Effector memory CD8-positive, alpha-beta T cell (primary cell): ENCODE measurements at regions not wholly inside any gene's neighbourhood (a gene's known extent, or its start where the extent isn't known, plus 50 kb on each side); places are given as distances from the start of the nearest gene placed in this dataset.

Experiments used
- ATAC-seq: fragments of 150-1000 bp; cut with Tn5 transposase; replicated peaks from 2 replicates; pipeline ENCODE4 v1.10.0; 2021; ENCODE audit warnings: mild to moderate bottlenecking, moderate library complexity
- DNase-seq, 3 experiments: peaks; one replicate each; pipeline ENCODE4 v3.0.0; 2021
- H3K27ac Mint-ChIP-seq, 2 donors: one replicate each; pipeline ENCODE4 v1.8.0; 2022; ENCODE audit warnings: mild to moderate bottlenecking in 2 of 2, mixed read lengths in 2 of 2, moderate library complexity in 2 of 2
- H3K27me3 Mint-ChIP-seq, 2 donors: one replicate each; pipeline ENCODE4 v1.8.0; 2022; ENCODE audit warnings: mixed read lengths in 2 of 2
- H3K36me3 Mint-ChIP-seq: one replicate; pipeline ENCODE4 v1.8.0; 2022; ENCODE audit warnings: mild to moderate bottlenecking, moderate library complexity, mixed read lengths; ENCODE audit not compliant: insufficient read depth
- H3K4me1 Mint-ChIP-seq, 2 donors: one replicate each; pipeline ENCODE4 v1.8.0; 2022; ENCODE audit warnings: low read depth in 2 of 2, mixed read lengths in 2 of 2
- H3K4me3 Mint-ChIP-seq, 2 donors: one replicate each; pipeline ENCODE4 v1.8.0; 2022; ENCODE audit warnings: mild to moderate bottlenecking in 2 of 2, mixed read lengths in 2 of 2, moderate library complexity in 2 of 2
- H3K9me3 Mint-ChIP-seq, 2 donors: one replicate each; pipeline ENCODE4 v1.8.0; 2022; ENCODE audit warnings: mixed read lengths in 2 of 2

DNA sequence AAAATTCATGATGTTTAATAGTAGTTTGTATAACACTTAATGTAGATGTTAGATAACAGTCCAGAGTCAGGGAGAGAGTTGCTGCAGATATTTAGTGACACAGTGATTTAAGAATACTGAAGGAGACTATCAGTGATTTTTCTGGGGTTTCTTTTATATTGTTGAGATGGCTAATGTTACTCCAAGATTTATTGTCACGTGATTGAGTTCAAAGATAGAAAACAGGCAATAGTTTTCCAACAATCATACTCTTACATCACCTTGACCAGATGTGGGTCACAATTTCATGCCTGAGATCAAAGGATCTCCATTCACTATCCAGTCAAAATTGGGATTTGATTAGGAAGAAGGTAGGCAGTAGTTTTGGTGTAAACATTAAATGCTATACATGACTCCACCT, 580.0 kb upstream of the ARRDC3 start:
- H3K4me3 Mint-ChIP-seq = no peak overlapping the region
- H3K9me3 Mint-ChIP-seq = no peaks in the 10 kb centered on the region
- H3K4me1 Mint-ChIP-seq = no peaks in the 10 kb centered on the region
- no peak for ATAC-seq
- H3K27me3 Mint-ChIP-seq = no peaks in the 10 kb centered on the region
- no peak for DNase-seq
- H3K36me3 Mint-ChIP-seq = no peaks in the 10 kb centered on the region
- H3K27ac Mint-ChIP-seq = no peak overlapping the region

DNA sequence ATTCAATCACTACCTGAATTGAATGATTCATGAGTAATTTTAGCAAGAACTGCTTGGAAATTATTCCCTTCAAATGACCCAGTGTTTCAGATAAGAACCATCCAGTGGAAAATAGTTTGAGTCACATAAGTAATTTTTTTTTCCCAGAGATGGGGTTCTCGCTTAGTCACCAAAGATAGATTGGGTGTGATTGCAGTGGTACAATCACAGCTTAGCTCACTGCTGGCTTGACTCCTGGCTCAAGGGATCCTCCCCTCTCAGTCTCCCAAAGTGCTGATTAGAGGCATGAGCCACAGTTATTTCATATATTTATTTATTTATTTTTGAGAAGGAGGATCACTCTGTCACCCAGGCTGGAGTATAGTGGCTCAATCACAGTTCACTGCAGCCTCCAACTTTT, 574.5 kb upstream of the ARRDC3 start:
- Mint-ChIP-seq H3K9me3 (peaks cover 0 to 2% of the 10 kb centered on the region in 2 donors), H3K4me3 (no peak overlapping the region), H3K4me1 (no peaks in the 10 kb centered on the region), H3K27ac (no peak overlapping the region), H3K27me3 (no peaks in the 10 kb centered on the region), H3K36me3 (no peaks in the 10 kb centered on the region)
- no peak for DNase-seq
- ATAC-seq = no peak

DNA sequence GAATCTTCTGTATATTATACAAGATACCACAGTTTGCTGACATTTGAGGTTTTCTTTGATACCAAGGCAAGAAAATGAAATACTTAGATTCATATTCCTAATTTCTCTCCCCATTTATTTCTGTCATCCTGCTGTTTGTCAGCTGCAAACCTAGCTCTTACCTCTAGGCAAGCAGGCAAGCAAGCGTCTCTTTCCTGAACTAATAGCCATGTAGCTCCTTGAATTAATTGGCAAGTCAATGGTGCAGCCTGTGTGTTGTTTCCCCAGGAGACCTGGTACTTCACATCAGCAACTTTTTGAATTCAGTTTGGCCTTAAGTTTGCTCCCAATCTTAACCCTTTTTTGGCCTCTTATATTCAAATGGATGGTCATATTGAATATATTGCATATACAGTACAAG, 573.6 kb upstream of the ARRDC3 start:
- Mint-ChIP-seq H3K27me3 (no peaks in the 10 kb centered on the region), H3K4me3 (no peak overlapping the region), H3K27ac (no peak overlapping the region), H3K4me1 (no peaks in the 10 kb centered on the region), H3K9me3 (peaks cover 0 to 2% of the 10 kb centered on the region in 2 donors), H3K36me3 (no peaks in the 10 kb centered on the region)
- ATAC-seq (no peak), DNase-seq (no peak)

DNA sequence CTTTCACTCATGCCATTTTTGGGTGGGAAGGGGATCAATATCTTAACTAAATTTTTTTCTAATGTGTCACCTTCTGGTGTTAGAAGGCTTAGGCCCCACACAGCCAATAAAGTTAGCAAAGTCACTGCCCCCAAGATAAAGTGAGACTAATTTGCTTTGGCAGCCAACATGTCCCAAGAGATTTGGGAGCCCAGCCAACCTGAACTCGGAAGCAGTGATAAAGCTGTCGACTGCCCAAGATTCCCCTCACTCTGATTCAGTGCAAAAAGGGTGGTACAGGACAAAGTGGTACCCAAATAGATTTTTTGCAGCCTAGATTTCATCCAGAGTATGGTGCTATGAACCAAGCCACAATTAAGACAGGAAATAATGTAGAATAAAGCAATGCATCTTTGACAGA, 572.5 kb upstream of the ARRDC3 start:
- no peaks in the 10 kb centered on the region for H3K4me1 Mint-ChIP-seq
- DNase-seq (no peak), ATAC-seq (no peak)
- no peak overlapping the region for H3K27ac Mint-ChIP-seq
- H3K4me3 Mint-ChIP-seq = no peak overlapping the region
- H3K9me3 Mint-ChIP-seq = peaks cover 2 to 9% of the 10 kb centered on the region in 2 donors
- no peaks in the 10 kb centered on the region for H3K36me3 Mint-ChIP-seq
- H3K27me3 Mint-ChIP-seq = no peaks in the 10 kb centered on the region

DNA sequence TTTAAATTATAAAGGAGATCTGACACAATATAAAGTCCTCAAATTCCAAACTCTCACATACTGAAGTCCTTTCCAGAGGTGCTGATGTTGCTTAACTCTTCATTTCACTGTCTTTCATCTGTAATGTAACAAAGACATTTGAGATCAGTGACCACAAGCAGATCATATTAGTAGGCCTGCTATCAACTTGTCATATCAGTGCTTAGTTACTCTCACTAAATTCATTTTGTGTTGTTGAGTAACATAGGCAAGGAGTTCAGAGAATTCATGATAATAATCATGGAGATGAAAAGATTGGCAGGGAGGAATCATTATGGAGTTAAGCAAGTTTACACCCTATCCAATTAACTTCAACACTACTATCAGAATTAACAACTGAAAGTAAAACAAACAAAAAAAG, 571.0 kb upstream of the ARRDC3 start:
- H3K27ac Mint-ChIP-seq = no peak overlapping the region
- H3K36me3 Mint-ChIP-seq = no peaks in the 10 kb centered on the region
- no peaks in the 10 kb centered on the region for H3K4me1 Mint-ChIP-seq
- H3K9me3 Mint-ChIP-seq = peaks cover 3 to 15% of the 10 kb centered on the region in 2 donors
- H3K27me3 Mint-ChIP-seq = no peaks in the 10 kb centered on the region
- ATAC-seq = no peak
- no peak overlapping the region for H3K4me3 Mint-ChIP-seq
- DNase-seq = no peak

DNA sequence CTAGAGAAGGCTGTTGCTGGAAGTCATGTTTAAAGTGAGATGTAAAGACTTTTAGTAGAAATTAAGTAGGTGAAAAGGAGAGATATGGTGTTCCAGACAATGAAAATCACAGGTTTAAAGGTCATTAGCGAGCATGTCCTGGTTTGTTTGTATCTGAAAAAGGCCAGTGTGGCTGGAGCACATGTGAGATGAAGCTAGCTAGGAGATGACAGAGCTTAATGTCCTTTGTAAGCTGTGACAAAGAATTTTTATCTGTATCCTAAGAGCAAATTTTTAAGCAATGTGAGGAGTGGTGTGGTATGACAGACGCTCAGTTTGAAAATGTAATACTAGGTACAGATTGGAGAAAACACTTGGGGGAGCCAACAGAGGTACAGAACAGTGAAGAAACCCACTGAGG, 567.2 kb upstream of the ARRDC3 start:
- Mint-ChIP-seq H3K9me3 (peaks cover 3 to 15% of the 10 kb centered on the region in 2 donors), H3K36me3 (no peaks in the 10 kb centered on the region), H3K4me3 (no peak overlapping the region), H3K27me3 (no peaks in the 10 kb centered on the region), H3K4me1 (no peaks in the 10 kb centered on the region), H3K27ac (no peak overlapping the region)
- ATAC-seq = no peak
- no peak for DNase-seq

DNA sequence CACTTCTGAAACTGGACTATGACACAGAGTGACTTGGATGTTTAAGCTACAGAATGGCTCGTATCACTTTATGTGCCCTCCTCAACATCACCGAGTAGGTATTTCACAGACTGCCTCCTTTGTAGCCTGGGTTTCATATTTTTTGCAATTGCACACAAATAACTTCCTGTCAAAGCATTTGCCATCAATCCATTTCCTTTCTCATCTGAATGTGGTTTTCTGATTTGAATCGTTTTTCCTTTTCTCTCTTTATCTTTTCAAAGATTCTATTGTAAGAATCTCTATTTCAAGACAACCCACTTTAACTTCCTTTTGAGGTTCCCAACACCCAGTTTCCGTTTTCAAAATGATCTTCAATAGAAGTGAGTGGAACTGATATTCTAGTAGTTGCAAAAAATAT, 563.8 kb upstream of the ARRDC3 start:
- ATAC-seq (no peak), DNase-seq (no peak)
- Mint-ChIP-seq H3K9me3 (peaks cover 5 to 15% of the 10 kb centered on the region in 2 donors), H3K27ac (no peak overlapping the region), H3K36me3 (no peaks in the 10 kb centered on the region), H3K4me3 (no peak overlapping the region), H3K27me3 (no peaks in the 10 kb centered on the region), H3K4me1 (no peaks in the 10 kb centered on the region)

DNA sequence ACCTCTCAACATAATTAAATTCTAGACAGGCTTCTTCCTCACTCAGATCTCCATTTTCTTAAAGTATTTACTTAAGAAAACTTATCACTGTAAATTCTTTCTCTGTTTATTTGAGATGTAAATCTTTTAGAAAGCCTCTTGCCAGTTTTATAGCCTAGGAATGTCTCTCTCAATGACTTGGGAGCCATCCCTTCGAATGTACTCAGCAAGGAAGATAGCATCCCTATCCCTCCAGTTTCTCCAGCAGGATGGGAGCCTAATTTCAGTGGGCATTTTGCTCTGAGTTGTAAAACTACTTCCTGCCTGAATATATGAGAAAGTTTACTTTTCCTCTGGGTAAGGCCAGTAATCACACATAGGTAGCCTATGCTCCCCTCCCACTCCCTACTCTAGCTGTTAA, 558.5 kb upstream of the ARRDC3 start:
- DNase-seq (no peak), ATAC-seq (no peak)
- H3K36me3 Mint-ChIP-seq = no peaks in the 10 kb centered on the region
- H3K27ac Mint-ChIP-seq = no peak overlapping the region
- H3K27me3 Mint-ChIP-seq = no peaks in the 10 kb centered on the region
- H3K4me1 Mint-ChIP-seq = no peaks in the 10 kb centered on the region
- no peak overlapping the region for H3K4me3 Mint-ChIP-seq
- peaks cover 8 to 9% of the 10 kb centered on the region in 2 donors for H3K9me3 Mint-ChIP-seq

DNA sequence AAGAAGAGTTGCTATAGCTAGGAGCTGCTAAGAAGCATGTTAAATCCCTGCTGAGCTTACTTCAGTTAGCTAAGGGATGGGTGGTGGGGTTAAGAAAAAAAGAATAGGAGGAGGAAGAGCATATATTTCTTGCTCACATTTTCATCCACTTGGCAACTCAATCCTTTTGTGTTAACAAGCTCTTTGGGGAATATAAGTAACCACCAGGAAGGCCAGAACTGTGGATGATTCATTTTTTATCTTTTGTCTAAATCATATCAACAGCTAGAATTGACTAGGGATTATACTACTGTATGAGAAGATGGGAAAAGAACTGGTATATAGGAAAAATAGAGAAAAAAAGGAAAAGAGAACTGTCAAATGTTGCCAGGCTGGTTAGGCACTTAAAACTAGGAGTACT, 555.3 kb upstream of the ARRDC3 start:
- ATAC-seq (no peak), DNase-seq (no peak)
- no peaks in the 10 kb centered on the region for H3K36me3 Mint-ChIP-seq
- no peaks in the 10 kb centered on the region for H3K4me1 Mint-ChIP-seq
- H3K27ac Mint-ChIP-seq = no peak overlapping the region
- H3K27me3 Mint-ChIP-seq = no peaks in the 10 kb centered on the region
- no peak overlapping the region for H3K4me3 Mint-ChIP-seq
- H3K9me3 Mint-ChIP-seq = peaks cover 8 to 9% of the 10 kb centered on the region in 2 donors

DNA sequence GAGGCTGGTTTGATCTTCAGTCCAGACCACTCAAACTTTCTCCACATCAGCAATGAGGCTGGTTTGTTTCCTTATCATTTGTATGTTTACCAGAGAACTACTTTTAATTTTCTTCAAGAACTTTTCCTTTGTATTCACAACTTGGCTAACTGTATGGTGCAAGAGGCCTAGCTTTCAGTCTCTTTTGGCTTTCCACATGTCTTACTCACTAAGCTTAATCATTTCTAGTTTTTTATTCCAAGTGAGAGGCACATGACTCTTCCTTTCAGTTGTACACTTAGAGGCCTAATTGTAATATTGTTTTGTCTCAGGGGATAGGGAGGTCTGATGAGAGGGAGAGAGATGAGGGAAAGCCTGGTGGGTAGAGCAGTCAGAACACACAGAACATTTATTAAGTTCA, 554.0 kb upstream of the ARRDC3 start:
- Mint-ChIP-seq H3K9me3 (peaks cover 8% of the 10 kb centered on the region in 2 donors), H3K4me3 (no peak overlapping the region), H3K36me3 (no peaks in the 10 kb centered on the region)

DNA sequence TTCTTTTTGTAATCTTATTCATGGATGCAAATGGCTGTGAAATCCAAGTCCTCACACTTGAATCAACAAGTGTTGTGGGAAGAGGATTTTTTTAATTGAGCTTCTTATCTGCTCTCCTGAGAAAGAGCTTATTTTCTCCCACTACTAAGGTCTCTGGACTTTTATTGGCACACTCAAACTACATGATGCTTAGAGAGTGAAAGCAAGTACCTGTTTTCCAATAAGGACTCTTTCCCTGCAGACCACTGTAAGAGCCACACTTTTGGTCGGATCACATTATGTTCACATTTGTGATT, 546.4 kb upstream of the ARRDC3 start:
- ATAC-seq (no peak), DNase-seq (no peak)
- Mint-ChIP-seq H3K27ac (no peak overlapping the region), H3K4me3 (no peak overlapping the region), H3K36me3 (no peaks in the 10 kb centered on the region), H3K9me3 (peaks cover 0 to 13% of the 10 kb centered on the region in 2 donors), H3K4me1 (no peaks in the 10 kb centered on the region), H3K27me3 (no peaks in the 10 kb centered on the region)

More for the DNA sequence above, 554.0 kb upstream of the ARRDC3 start:
- DNase-seq = no peak
- Mint-ChIP-seq H3K27ac (no peak overlapping the region), H3K27me3 (no peaks in the 10 kb centered on the region), H3K4me1 (no peaks in the 10 kb centered on the region)
- ATAC-seq = no peak

DNA sequence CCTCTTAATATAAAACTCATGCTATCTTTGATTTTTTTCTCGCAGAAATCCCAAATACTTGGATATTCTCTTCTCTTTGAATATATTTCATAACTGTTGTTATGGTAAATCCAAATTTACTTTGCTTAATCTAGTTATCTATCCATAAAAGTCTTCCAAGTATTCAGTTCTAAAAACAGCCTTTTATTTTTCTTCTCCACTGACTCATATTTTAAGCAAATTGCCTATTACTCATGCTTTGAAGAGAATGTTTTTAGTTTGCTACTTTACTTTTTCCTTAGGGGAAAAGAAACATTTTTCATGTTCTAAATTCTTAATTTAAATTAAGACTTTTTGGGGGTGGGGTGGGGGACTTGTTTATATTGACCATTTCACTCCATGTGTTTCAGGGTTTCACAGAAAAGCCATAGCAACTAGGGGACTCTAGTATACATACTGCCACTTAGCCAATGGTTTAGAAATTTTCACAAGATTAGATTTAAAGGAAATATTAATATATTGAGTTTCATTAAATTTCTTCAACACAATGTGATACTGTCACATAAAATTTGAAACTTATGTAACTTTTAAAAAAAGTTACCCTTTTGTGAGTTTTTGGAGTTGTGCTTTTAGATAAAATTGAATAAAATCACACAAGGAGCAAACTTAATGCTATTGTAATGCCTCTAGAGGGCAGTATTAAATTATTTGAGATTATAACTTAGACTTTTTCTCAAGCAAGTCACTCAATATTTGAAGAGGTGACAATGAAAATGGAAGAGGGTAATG, 545.8 kb upstream of the ARRDC3 start:
- ATAC-seq (no peak), DNase-seq (no peak)
- Mint-ChIP-seq H3K4me1 (no peaks in the 10 kb centered on the region), H3K27me3 (no peaks in the 10 kb centered on the region), H3K27ac (no peak overlapping the region), H3K4me3 (no peak overlapping the region), H3K9me3 (peaks cover 0 to 13% of the 10 kb centered on the region in 2 donors), H3K36me3 (no peaks in the 10 kb centered on the region)

DNA sequence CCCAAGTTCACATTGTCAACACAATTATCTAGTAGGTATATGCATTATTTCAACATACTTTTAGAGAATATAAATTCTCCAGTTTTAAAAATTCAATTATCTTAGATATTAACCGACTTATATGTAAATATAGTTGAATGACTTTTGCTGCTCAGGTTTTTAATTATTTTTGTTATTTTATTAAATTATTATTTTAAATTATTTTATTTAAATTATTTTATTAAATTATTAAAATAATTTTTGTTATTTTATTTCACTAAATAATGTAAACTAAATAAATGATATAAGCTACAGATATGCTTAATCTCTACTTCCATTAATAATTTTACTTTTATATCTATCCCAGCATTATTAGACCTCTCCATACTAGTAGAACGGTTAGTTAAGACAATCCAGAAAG, 544.3 kb upstream of the ARRDC3 start:
- H3K27ac Mint-ChIP-seq = no peak overlapping the region
- no peaks in the 10 kb centered on the region for H3K27me3 Mint-ChIP-seq
- no peak for ATAC-seq
- H3K4me1 Mint-ChIP-seq = no peaks in the 10 kb centered on the region
- no peaks in the 10 kb centered on the region for H3K36me3 Mint-ChIP-seq
- H3K4me3 Mint-ChIP-seq = no peak overlapping the region
- H3K9me3 Mint-ChIP-seq = peaks cover 0 to 11% of the 10 kb centered on the region in 2 donors
- no peak for DNase-seq

DNA sequence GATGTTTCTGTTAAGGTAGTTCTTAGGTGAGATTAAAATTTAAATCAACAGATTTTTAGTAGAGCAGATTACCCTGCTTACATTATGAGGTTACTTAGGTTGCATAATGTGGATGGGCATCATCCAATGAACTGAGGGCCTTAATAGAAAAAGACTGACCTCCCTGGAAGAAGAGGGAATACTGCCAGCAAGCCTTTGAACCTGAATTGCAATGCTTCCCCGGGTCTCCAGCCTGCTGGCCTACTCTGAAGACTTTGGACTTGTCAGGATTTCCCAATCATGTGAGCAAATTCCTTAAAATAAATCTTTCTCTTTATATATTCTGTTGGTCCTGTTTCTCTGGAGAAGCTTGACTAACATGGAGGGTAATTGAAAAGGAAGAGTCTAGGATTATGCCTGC, 542.1 kb upstream of the ARRDC3 start:
- peaks cover 0 to 5% of the 10 kb centered on the region in 2 donors for H3K9me3 Mint-ChIP-seq
- no peaks in the 10 kb centered on the region for H3K36me3 Mint-ChIP-seq
- DNase-seq (no peak), ATAC-seq (no peak)
- no peaks in the 10 kb centered on the region for H3K4me1 Mint-ChIP-seq
- H3K27me3 Mint-ChIP-seq = no peaks in the 10 kb centered on the region
- no peak overlapping the region for H3K27ac Mint-ChIP-seq
- H3K4me3 Mint-ChIP-seq = no peak overlapping the region
